Lower leg skin (tissue), 4 donors: ENCODE measurements at regions not wholly inside any gene's neighbourhood (a gene's known extent, or its start where the extent isn't known, plus 50 kb on each side); places are given as distances from the start of the nearest gene placed in this dataset.

ENCODE experiments used
- DNase-seq, 2 donors: peaks; one replicate each; pipeline ENCODE4 v3.0.0-alpha.2; 2019; ENCODE audit warnings: low spot score in 2 of 2
- H3K4me3 ChIP-seq: fragments of 200-600 bp; sonication (generic); 2 replicates; pipeline ENCODE4 v1.5.1; 2017; ENCODE audit warnings: mild to moderate bottlenecking, low read depth; ENCODE audit not compliant: poor library complexity, severe bottlenecking
- POLR2A ChIP-seq, 2 donors: fragments of 450-650 bp; IDR thresholded peaks; one replicate each; pipeline ENCODE4 v1.6.1; 2016 to 2017; ENCODE audit warnings: antibody characterized with exemption in 2 of 2, mild to moderate bottlenecking in 1 of 2, moderate library complexity in 1 of 2
- WGBS, 2 donors: methylation state at CpG; one replicate each; pipeline ENCODE4 v1.1.5; 2018; 5-methylcytosine and 5-hydroxymethylcytosine counted together
- intact Hi-C: fragments of 100-400 bp; cut with DNase I; formaldehyde crosslinking; loops from one replicate; pipeline ENCODE4 v1.15.0; 2023; ENCODE audit warnings: low total_unique reads
- TF ChIP-seq, protein P1 (sequence below), 3 donors: fragments of 450-650 bp; IDR thresholded peaks; one replicate each; pipeline ENCODE4 v1.5.1; 2016; ENCODE audit warnings: antibody characterized with exemption in 3 of 3, mild to moderate bottlenecking in 3 of 3, moderate library complexity in 2 of 3

- H3K4me3 ChIP-seq = no peak overlapping the region
- no peak for DNase-seq
- 83 to 86% methylated on average over 3 of the region's 3 CpGs for WGBS, 2 donors
- TF ChIP-seq POLR2A (IDR thresholded peaks at IDR 0.05) = no peak
- TF ChIP-seq, protein P1, sequence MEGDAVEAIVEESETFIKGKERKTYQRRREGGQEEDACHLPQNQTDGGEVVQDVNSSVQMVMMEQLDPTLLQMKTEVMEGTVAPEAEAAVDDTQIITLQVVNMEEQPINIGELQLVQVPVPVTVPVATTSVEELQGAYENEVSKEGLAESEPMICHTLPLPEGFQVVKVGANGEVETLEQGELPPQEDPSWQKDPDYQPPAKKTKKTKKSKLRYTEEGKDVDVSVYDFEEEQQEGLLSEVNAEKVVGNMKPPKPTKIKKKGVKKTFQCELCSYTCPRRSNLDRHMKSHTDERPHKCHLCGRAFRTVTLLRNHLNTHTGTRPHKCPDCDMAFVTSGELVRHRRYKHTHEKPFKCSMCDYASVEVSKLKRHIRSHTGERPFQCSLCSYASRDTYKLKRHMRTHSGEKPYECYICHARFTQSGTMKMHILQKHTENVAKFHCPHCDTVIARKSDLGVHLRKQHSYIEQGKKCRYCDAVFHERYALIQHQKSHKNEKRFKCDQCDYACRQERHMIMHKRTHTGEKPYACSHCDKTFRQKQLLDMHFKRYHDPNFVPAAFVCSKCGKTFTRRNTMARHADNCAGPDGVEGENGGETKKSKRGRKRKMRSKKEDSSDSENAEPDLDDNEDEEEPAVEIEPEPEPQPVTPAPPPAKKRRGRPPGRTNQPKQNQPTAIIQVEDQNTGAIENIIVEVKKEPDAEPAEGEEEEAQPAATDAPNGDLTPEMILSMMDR (IDR thresholded peaks at IDR 0.05) = no peak
- intact Hi-C loops = no loop called here
Observed at GRCh38 chr4:148866666-148867065, 424.5 kb upstream of the NR3C2 start.

DNA sequence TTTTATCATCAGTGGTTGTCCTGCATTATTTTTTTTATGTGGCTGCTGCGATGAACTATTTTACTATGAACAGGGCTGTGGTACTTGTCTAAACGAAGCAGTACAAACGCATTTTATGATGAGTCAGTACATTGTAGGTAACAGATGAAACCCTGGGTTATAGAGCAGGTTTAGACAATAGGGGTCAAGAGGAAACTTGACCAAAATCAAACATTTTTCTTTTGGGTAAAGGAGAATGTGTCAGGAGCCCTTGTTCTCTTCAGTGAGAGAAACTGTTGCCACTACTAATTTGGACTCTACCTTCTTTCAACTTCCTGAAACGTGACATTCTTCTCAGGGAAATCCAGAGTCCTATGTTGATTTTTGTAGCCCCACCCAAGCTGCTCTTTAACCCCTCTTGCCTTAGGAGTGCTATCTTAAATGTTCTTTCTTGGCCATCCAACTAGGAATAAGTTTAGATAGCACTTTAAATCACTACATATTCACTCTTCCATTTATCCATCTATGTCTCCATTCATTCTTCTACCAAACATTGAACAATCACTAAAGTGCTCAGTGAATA, 415.8 kb upstream of the NR3C2 start:
- no peak for TF ChIP-seq POLR2A (IDR thresholded peaks at IDR 0.05)
- TF ChIP-seq, protein P1 (IDR thresholded peaks at IDR 0.05) = no peak
- 44 to 52% methylated on average over 4 of the region's 4 CpGs for WGBS, 2 donors
- H3K4me3 ChIP-seq = no peak overlapping the region
- DNase-seq = no peak
- intact Hi-C loops = no loop called here

DNA sequence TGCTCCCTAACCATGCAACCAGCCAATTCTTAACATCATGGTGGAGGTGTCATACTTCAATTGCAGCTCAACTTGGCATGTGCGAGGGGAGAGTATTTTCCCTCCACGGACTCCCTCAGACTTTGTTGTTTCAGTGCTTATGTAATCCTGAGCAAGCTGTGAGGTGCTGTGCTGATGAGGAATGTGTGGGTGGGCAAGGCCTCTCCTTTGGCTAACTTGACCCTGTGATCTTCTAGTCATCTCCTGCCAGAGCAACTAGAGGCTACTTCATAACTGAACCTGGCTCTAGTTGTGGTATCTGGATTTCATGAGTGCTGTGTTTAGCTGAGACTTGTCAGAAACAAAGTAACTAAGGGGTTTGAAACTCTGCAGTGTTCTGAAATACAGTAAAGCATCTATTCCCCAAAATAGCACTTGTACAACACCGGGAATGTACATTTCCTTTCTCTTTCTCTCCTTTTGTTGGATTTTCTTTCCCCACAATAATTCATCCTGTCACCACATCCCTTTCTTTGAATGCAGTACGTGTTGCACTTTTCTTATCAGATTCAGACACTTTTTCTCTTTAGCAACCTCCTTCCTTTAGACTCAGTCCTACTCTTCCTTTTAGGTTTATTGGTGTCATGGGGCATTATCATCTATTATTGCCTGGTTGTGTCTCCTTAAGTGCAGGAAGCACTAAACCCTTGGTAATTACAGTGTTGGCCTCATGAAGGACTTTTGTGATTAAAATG, 415.2 kb upstream of the NR3C2 start:
- intact Hi-C loops = no loop called here
- DNase-seq = no peak
- no peak overlapping the region for H3K4me3 ChIP-seq
- WGBS, 2 donors = 48 to 53% methylated on average over 4 of the region's 4 CpGs
- TF ChIP-seq POLR2A (IDR thresholded peaks at IDR 0.05) = no peak
- TF ChIP-seq, protein P1 (IDR thresholded peaks at IDR 0.05) = no peak

- intact Hi-C loops = no loop called here
- no peak for DNase-seq
- no peak overlapping the region for H3K4me3 ChIP-seq
- TF ChIP-seq, protein P1 (IDR thresholded peaks at IDR 0.05) = no peak
- TF ChIP-seq POLR2A (IDR thresholded peaks at IDR 0.05) = no peak
Observed at GRCh38 chr4:148854203-148854602, 412.0 kb upstream of the NR3C2 start.

- no peak for DNase-seq
- H3K4me3 ChIP-seq = no peak overlapping the region
- TF ChIP-seq, protein P1 (IDR thresholded peaks at IDR 0.05) = no peak
- no peak for TF ChIP-seq POLR2A (IDR thresholded peaks at IDR 0.05)
- intact Hi-C loops = no loop called here
- 48 to 53% methylated on average over 3 of the region's 3 CpGs for WGBS, 2 donors
Observed at GRCh38 chr4:148852092-148852699, 410.0 kb upstream of the NR3C2 start.
